Astrocyte (in vitro differentiated cells and primary cell): ENCODE measurements at regions not wholly inside any gene's neighbourhood (a gene's known extent, or its start where the extent isn't known, plus 50 kb on each side); places are given as distances from the start of the nearest gene placed in this dataset.

ENCODE experiments used
- DNase-seq: peaks from one replicate; pipeline ENCODE4 v3.0.0-alpha.2; 2010; ENCODE audit warnings: low read depth
- FAIRE-seq: peaks from 2 replicates; lab custom pipeline; 2011; peaks lifted over from hg19 to GRCh38; lab: Jason Lieb, UNC
- H2AFZ ChIP-seq: 2 replicates; pipeline ENCODE4 v1.6.0; 2012; ENCODE audit warnings: low read depth, low read length, inconsistent platforms
- H3K27ac ChIP-seq: 2 replicates; pipeline ENCODE4 v1.5.1; 2011; ENCODE audit warnings: low read depth, low read length, inconsistent platforms
- H3K27me3 ChIP-seq: 2 replicates; pipeline ENCODE4 v1.6.0; 2011; ENCODE audit warnings: low read length, inconsistent platforms; ENCODE audit not compliant: insufficient read depth
- H3K36me3 ChIP-seq: 2 replicates; pipeline ENCODE4 v1.5.1; 2011; ENCODE audit warnings: low read length, inconsistent platforms; ENCODE audit not compliant: insufficient read depth
- H3K4me1 ChIP-seq: 2 replicates; pipeline ENCODE4 v1.5.1; 2011; ENCODE audit warnings: low read length, inconsistent platforms; ENCODE audit not compliant: insufficient read depth
- H3K4me2 ChIP-seq: 2 replicates; pipeline ENCODE4 v1.6.0; 2012; ENCODE audit warnings: low read length, inconsistent platforms
- H3K4me3 ChIP-seq: 2 replicates; pipeline ENCODE4 v1.5.1; 2011; ENCODE audit warnings: low read depth, mild to moderate bottlenecking, low read length, inconsistent platforms; ENCODE audit not compliant: insufficient read depth
- H3K79me2 ChIP-seq: 2 replicates; pipeline ENCODE4 v1.6.0; 2012; ENCODE audit warnings: mild to moderate bottlenecking, low read length, inconsistent platforms; ENCODE audit not compliant: insufficient read depth
- H3K9ac ChIP-seq: 2 replicates; pipeline ENCODE4 v1.6.0; 2012; ENCODE audit warnings: mild to moderate bottlenecking, low read length, inconsistent platforms
- H3K9me3 ChIP-seq: 2 replicates; pipeline ENCODE4 v1.5.1; 2012; ENCODE audit warnings: low read depth, mild to moderate bottlenecking, low read length, inconsistent platforms; ENCODE audit not compliant: insufficient read depth
- H4K20me1 ChIP-seq: 2 replicates; pipeline ENCODE4 v1.6.0; 2012; ENCODE audit warnings: low read length, inconsistent platforms; ENCODE audit not compliant: insufficient read depth
- H3K27ac Mint-ChIP-seq: one replicate; pipeline ENCODE4 v1.8.0; 2021; ENCODE audit warnings: mild to moderate bottlenecking, mixed read lengths; ENCODE audit not compliant: unreplicated experiment
- H3K27me3 Mint-ChIP-seq: one replicate; pipeline ENCODE4 v1.8.0; 2021; ENCODE audit warnings: low read depth, mixed read lengths; ENCODE audit not compliant: unreplicated experiment
- H3K36me3 Mint-ChIP-seq: one replicate; pipeline ENCODE4 v1.8.0; 2021; ENCODE audit warnings: low read depth, mixed read lengths; ENCODE audit not compliant: unreplicated experiment
- H3K4me1 Mint-ChIP-seq: one replicate; pipeline ENCODE4 v1.8.0; 2021; ENCODE audit warnings: low read depth, mixed read lengths; ENCODE audit not compliant: unreplicated experiment
- H3K4me3 Mint-ChIP-seq: one replicate; pipeline ENCODE4 v1.8.0; 2021; ENCODE audit warnings: mild to moderate bottlenecking, moderate library complexity, mixed read lengths; ENCODE audit not compliant: unreplicated experiment
- H3K9me3 Mint-ChIP-seq: one replicate; pipeline ENCODE4 v1.8.0; 2021; ENCODE audit warnings: mild to moderate bottlenecking, mixed read lengths; ENCODE audit not compliant: unreplicated experiment
- CTCF ChIP-seq: IDR thresholded peaks from 2 replicates; pipeline ENCODE4 v1.5.1; 2011; ENCODE audit warnings: low read depth, mild to moderate bottlenecking, inconsistent platforms, low read length, moderate library complexity; ENCODE audit not compliant: insufficient read depth
- EZH2 ChIP-seq: IDR thresholded peaks from 2 replicates; pipeline ENCODE4 v1.6.1; 2012; ENCODE audit warnings: mild to moderate bottlenecking, low read length, inconsistent platforms; ENCODE audit not compliant: insufficient read depth

- Mint-ChIP-seq H3K4me1 (peaks cover 1% of the 10 kb centered on the region), H3K36me3 (no peaks in the 10 kb centered on the region), H3K27ac (no peak overlapping the region), H3K9me3 (peaks cover 5% of the 10 kb centered on the region), H3K27me3 (no peaks in the 10 kb centered on the region), H3K4me3 (no peak overlapping the region)
- Histone ChIP-seq H3K36me3 (no peaks in the 10 kb centered on the region), H3K27me3 (no peaks in the 10 kb centered on the region), H3K9ac (no peak overlapping the region), H4K20me1 (no peaks in the 10 kb centered on the region), H3K4me3 (no peak overlapping the region), H3K27ac (no peak overlapping the region), H3K9me3 (no peaks in the 10 kb centered on the region), H3K79me2 (no peaks in the 10 kb centered on the region), H3K4me1 (no peaks in the 10 kb centered on the region), H3K4me2 (no peak overlapping the region), H2AFZ (no peak overlapping the region)
- TF ChIP-seq EZH2 (no peak), CTCF (no peak)
- DNase-seq (no peak), FAIRE-seq (no peak)
Measured at GRCh38 chr15:94848054-94848453, 616.7 kb downstream of the MCTP2 start.

DNA sequence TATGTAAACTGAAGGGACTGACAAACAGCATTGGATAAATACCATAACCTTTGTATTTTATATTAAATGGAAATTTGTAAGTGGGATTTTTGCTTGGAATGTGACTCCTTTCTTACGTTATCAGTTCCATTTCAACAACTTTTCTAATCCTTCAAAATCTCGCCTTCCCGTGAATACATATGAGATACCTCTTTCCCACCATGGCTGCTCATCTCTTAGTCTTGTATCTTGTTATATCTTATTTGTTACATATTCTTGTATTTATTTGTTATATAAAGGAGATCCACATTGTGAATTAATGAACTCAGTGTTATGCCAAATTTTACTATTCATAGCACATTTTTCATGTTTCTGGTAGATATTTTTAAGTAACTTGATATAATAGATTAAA is 623.7 kb downstream of the MCTP2 start:
- no peaks in the 10 kb centered on the region for H3K27me3 Mint-ChIP-seq
- DNase-seq (no peak), FAIRE-seq (no peak)
- no peak overlapping the region for H3K27ac ChIP-seq
- no peak overlapping the region for H3K4me2 ChIP-seq
- no peak overlapping the region for H3K27ac Mint-ChIP-seq
- peaks cover 19% of the 10 kb centered on the region for H3K4me1 Mint-ChIP-seq
- H3K36me3 ChIP-seq, result no peaks in the 10 kb centered on the region
- H3K9ac ChIP-seq, result no peak overlapping the region
- no peak overlapping the region for H3K4me3 ChIP-seq
- no peaks in the 10 kb centered on the region for H3K9me3 ChIP-seq
- H3K27me3 ChIP-seq, result no peaks in the 10 kb centered on the region
- H3K9me3 Mint-ChIP-seq, result peaks cover 2% of the 10 kb centered on the region
- H3K79me2 ChIP-seq, result no peaks in the 10 kb centered on the region
- no peaks in the 10 kb centered on the region for H3K4me1 ChIP-seq
- H2AFZ ChIP-seq, result no peak overlapping the region
- TF ChIP-seq CTCF (no peak), EZH2 (no peak)
- H4K20me1 ChIP-seq, result no peaks in the 10 kb centered on the region
- no peak overlapping the region for H3K4me3 Mint-ChIP-seq
- no peaks in the 10 kb centered on the region for H3K36me3 Mint-ChIP-seq

- Histone ChIP-seq H3K27me3 (no peaks in the 10 kb centered on the region), H3K9me3 (no peaks in the 10 kb centered on the region), H2AFZ (no peak overlapping the region), H3K36me3 (no peaks in the 10 kb centered on the region), H4K20me1 (no peaks in the 10 kb centered on the region), H3K27ac (no peak overlapping the region), H3K4me2 (no peak overlapping the region), H3K9ac (no peak overlapping the region), H3K4me1 (no peaks in the 10 kb centered on the region), H3K4me3 (no peak overlapping the region), H3K79me2 (no peaks in the 10 kb centered on the region)
- Mint-ChIP-seq H3K9me3 (peaks cover 2% of the 10 kb centered on the region), H3K4me1 (peaks cover 19% of the 10 kb centered on the region), H3K27ac (no peak overlapping the region), H3K4me3 (no peak overlapping the region), H3K36me3 (no peaks in the 10 kb centered on the region), H3K27me3 (no peaks in the 10 kb centered on the region)
- DNase-seq (no peak), FAIRE-seq (no peak)
- TF ChIP-seq CTCF (no peak), EZH2 (no peak)
Measured at GRCh38 chr15:94855409-94856266, 624.3 kb downstream of the MCTP2 start.
